ENCODE measurements at regions not wholly inside any gene's neighbourhood (a gene's known extent, or its start where the extent isn't known, plus 50 kb on each side); places are given as distances from the start of the nearest gene placed in this dataset.

- TF ChIP-seq, protein P1, sequence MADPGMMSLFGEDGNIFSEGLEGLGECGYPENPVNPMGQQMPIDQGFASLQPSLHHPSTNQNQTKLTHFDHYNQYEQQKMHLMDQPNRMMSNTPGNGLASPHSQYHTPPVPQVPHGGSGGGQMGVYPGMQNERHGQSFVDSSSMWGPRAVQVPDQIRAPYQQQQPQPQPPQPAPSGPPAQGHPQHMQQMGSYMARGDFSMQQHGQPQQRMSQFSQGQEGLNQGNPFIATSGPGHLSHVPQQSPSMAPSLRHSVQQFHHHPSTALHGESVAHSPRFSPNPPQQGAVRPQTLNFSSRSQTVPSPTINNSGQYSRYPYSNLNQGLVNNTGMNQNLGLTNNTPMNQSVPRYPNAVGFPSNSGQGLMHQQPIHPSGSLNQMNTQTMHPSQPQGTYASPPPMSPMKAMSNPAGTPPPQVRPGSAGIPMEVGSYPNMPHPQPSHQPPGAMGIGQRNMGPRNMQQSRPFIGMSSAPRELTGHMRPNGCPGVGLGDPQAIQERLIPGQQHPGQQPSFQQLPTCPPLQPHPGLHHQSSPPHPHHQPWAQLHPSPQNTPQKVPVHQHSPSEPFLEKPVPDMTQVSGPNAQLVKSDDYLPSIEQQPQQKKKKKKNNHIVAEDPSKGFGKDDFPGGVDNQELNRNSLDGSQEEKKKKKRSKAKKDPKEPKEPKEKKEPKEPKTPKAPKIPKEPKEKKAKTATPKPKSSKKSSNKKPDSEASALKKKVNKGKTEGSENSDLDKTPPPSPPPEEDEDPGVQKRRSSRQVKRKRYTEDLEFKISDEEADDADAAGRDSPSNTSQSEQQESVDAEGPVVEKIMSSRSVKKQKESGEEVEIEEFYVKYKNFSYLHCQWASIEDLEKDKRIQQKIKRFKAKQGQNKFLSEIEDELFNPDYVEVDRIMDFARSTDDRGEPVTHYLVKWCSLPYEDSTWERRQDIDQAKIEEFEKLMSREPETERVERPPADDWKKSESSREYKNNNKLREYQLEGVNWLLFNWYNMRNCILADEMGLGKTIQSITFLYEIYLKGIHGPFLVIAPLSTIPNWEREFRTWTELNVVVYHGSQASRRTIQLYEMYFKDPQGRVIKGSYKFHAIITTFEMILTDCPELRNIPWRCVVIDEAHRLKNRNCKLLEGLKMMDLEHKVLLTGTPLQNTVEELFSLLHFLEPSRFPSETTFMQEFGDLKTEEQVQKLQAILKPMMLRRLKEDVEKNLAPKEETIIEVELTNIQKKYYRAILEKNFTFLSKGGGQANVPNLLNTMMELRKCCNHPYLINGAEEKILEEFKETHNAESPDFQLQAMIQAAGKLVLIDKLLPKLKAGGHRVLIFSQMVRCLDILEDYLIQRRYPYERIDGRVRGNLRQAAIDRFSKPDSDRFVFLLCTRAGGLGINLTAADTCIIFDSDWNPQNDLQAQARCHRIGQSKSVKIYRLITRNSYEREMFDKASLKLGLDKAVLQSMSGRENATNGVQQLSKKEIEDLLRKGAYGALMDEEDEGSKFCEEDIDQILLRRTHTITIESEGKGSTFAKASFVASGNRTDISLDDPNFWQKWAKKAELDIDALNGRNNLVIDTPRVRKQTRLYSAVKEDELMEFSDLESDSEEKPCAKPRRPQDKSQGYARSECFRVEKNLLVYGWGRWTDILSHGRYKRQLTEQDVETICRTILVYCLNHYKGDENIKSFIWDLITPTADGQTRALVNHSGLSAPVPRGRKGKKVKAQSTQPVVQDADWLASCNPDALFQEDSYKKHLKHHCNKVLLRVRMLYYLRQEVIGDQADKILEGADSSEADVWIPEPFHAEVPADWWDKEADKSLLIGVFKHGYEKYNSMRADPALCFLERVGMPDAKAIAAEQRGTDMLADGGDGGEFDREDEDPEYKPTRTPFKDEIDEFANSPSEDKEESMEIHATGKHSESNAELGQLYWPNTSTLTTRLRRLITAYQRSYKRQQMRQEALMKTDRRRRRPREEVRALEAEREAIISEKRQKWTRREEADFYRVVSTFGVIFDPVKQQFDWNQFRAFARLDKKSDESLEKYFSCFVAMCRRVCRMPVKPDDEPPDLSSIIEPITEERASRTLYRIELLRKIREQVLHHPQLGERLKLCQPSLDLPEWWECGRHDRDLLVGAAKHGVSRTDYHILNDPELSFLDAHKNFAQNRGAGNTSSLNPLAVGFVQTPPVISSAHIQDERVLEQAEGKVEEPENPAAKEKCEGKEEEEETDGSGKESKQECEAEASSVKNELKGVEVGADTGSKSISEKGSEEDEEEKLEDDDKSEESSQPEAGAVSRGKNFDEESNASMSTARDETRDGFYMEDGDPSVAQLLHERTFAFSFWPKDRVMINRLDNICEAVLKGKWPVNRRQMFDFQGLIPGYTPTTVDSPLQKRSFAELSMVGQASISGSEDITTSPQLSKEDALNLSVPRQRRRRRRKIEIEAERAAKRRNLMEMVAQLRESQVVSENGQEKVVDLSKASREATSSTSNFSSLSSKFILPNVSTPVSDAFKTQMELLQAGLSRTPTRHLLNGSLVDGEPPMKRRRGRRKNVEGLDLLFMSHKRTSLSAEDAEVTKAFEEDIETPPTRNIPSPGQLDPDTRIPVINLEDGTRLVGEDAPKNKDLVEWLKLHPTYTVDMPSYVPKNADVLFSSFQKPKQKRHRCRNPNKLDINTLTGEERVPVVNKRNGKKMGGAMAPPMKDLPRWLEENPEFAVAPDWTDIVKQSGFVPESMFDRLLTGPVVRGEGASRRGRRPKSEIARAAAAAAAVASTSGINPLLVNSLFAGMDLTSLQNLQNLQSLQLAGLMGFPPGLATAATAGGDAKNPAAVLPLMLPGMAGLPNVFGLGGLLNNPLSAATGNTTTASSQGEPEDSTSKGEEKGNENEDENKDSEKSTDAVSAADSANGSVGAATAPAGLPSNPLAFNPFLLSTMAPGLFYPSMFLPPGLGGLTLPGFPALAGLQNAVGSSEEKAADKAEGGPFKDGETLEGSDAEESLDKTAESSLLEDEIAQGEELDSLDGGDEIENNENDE (IDR thresholded peaks at IDR 0.05; ENCODE audit: insufficient replicate concordance, low read length) = no peak
- TF ChIP-seq SRF (IDR thresholded peaks at IDR 0.05; ENCODE audit: low read depth, low read length) = no peak
- TF ChIP-seq TBP (IDR thresholded peaks at IDR 0.05; ENCODE audit: low read depth, low read length) = no peak
- TF ChIP-seq NANOG (IDR thresholded peaks at IDR 0.05; ENCODE audit: insufficient read depth, low read depth, low read length, poor library complexity, severe bottlenecking) = no peak
- no peak for TF ChIP-seq RBBP5 (IDR thresholded peaks at IDR 0.05; ENCODE audit: borderline replicate concordance, low read depth, low read length)
- no peak for TF ChIP-seq SP1 (IDR thresholded peaks at IDR 0.05; ENCODE audit: low read depth, low read length)
- no peak for TF ChIP-seq BRCA1 (IDR thresholded peaks at IDR 0.05; ENCODE audit: low read depth, low read length)
- no peak for TF ChIP-seq CHD2 (IDR thresholded peaks at IDR 0.05; ENCODE audit: low read length)
- no peak for TF ChIP-seq MAX (IDR thresholded peaks at IDR 0.05)
- TF ChIP-seq POLR2A (IDR thresholded peaks at IDR 0.05; ENCODE audit: control extremely low read depth in 1 of 2, low read depth in 2 of 2, low read length in 2 of 2) = no peak
Measured at GRCh38 chr5:30930736-30931135, 262.8 kb upstream of the CDH6 start (continued).

Data from H1 (cell line).